GM12875 (cell line): ENCODE measurements at regions not wholly inside any gene's neighbourhood (a gene's known extent, or its start where the extent isn't known, plus 50 kb on each side); places are given as distances from the start of the nearest gene placed in this dataset.

ENCODE experiments used
- H3K4me3 ChIP-seq: one replicate; pipeline ENCODE4 v1.5.1; 2011; ENCODE audit warnings: low read depth, low read length, control low read depth
- CTCF ChIP-seq: IDR thresholded peaks from 2 replicates; pipeline ENCODE4 v1.5.1; 2011; ENCODE audit warnings: low read depth, mild to moderate bottlenecking, control low read depth, inconsistent platforms, low read length, moderate library complexity, borderline replicate concordance; ENCODE audit not compliant: insufficient read depth

- H3K4me3 ChIP-seq = no peak overlapping the region
- no peak for TF ChIP-seq CTCF
These were observed 1756.9 kb upstream of the TENM3 start for GRCh38 chr4:180486342-180486741.

- no peak overlapping the region for H3K4me3 ChIP-seq
- no peak for TF ChIP-seq CTCF
These were observed 1753.4 kb upstream of the TENM3 start for GRCh38 chr4:180489787-180490186.

- no peak overlapping the region for H3K4me3 ChIP-seq
- no peak for TF ChIP-seq CTCF
These were observed 1752.0 kb upstream of the TENM3 start for GRCh38 chr4:180491210-180491609.

- no peak for TF ChIP-seq CTCF
These were observed 1749.9 kb upstream of the TENM3 start for GRCh38 chr4:180493299-180493698.

GRCh38 chr4:180500154-180500553, 1743.0 kb upstream of the TENM3 start:
- TF ChIP-seq CTCF = no peak
- H3K4me3 ChIP-seq = no peak overlapping the region

More at GRCh38 chr4:180493299-180493698, 1749.9 kb upstream of the TENM3 start:
- H3K4me3 ChIP-seq = no peak overlapping the region

GRCh38 chr4:180512801-180513475, 1730.3 kb upstream of the TENM3 start:
- H3K4me3 ChIP-seq = no peak overlapping the region
- TF ChIP-seq CTCF = no peak

- TF ChIP-seq CTCF = no peak
- H3K4me3 ChIP-seq = no peak overlapping the region
These were observed 1724.3 kb upstream of the TENM3 start for GRCh38 chr4:180518906-180519305.
